H1 (cell line): ENCODE measurements at regions not wholly inside any gene's neighbourhood (a gene's known extent, or its start where the extent isn't known, plus 50 kb on each side); places are given as distances from the start of the nearest gene placed in this dataset.

ENCODE experiments used
- CBX5 ChIP-seq: fragments of 300-800, 300-1000 bp; sonication (generic); IDR thresholded peaks from 2 replicates; pipeline ENCODE4 v1.7.1; 2016; ENCODE audit warnings: antibody characterized with exemption, low read length, low read depth
- CTCF ChIP-seq, 3 experiments: IDR thresholded peaks; 1 replicate in 2 of 3; 2 replicates in 1 of 3; pipeline versions ENCODE4 v1.5.1 to v1.6.1; 2011; ENCODE audit warnings: low read length in 3 of 3, mild to moderate bottlenecking in 3 of 3, inconsistent platforms in 2 of 3, low read depth in 1 of 3, moderate library complexity in 1 of 3; ENCODE audit not compliant: insufficient read depth in 1 of 3; ENCODE audit errors: control extremely low read depth in 1 of 3
- FOSL1 ChIP-seq: IDR thresholded peaks from 2 replicates; pipeline ENCODE4 v1.6.1; 2011; ENCODE audit warnings: mild to moderate bottlenecking, low read depth, low read length, moderate library complexity; ENCODE audit not compliant: insufficient read depth
- POLR2AphosphoS5 ChIP-seq: IDR thresholded peaks from 2 replicates; pipeline ENCODE4 v1.6.1; 2011; ENCODE audit warnings: low read depth, low read length
- TAF1 ChIP-seq: IDR thresholded peaks from 2 replicates; pipeline ENCODE4 v1.6.1; 2011; ENCODE audit warnings: mild to moderate bottlenecking, low read depth, low read length
- TBP ChIP-seq: IDR thresholded peaks from 2 replicates; pipeline ENCODE4 v1.6.1; 2011; ENCODE audit warnings: low read depth, low read length, improper control_type of control experiment

GRCh38 chr2:186429104-186429503 lies 57.0 kb upstream of the ZC3H15 start (continued):
- TF ChIP-seq CTCF (IDR thresholded peaks at IDR 0.05; ENCODE audit: control extremely low read depth in 1 of 3, insufficient read depth in 1 of 3, low read depth in 1 of 3, low read length in 3 of 3) (no peak), POLR2AphosphoS5 (no peak), CBX5 (no peak), TAF1 (no peak), FOSL1 (no peak), TBP (no peak)
